ENCODE measurements at regions not wholly inside any gene's neighbourhood (a gene's known extent, or its start where the extent isn't known, plus 50 kb on each side); places are given as distances from the start of the nearest gene placed in this dataset.
"Not testable (repeated sequence)": the region's sequence is repeated elsewhere in the genome, so short reads cannot be mapped to it uniquely, and the experiment has no call there.

DNA sequence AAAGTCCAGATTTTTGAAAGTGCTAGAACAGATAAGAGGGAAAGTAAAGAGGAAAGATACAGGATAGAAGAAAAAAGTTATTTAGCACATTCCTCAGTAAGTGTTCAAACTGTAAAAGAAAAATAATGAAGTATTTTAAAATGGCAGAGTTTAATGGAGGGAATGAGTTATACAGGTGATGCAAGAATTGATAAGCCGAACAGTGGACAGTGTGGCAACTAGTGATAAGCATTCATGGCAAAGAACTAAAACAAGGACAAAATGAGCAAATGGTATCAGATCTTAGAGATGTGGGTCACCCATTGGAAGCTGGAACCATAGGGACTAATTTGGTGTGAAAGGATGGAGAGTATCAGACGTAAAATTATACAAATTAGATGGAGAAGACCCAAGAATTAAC, 622.9 kb upstream of the SGO1 start:
- no peak for DNase-seq

DNA sequence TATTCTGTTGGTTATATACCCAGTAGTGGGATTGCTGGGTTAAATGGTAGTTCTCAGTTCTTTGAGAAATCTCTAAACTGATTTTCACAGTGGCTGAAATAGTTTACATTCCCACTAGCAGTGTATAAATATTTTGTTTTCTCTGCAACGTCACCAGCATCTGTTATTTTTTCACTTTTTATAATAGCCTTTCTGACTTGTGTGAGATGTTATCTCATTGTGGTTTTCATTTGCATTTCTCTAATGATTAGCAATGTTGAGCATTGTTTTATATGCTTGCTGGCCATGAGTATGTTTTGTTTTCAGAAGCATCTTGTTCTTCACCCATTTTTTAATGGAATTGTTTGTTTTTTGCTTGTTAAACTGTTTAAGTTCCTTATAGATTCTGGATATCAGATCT, 612.7 kb upstream of the SGO1 start:
- DNase-seq, result no peak

DNA sequence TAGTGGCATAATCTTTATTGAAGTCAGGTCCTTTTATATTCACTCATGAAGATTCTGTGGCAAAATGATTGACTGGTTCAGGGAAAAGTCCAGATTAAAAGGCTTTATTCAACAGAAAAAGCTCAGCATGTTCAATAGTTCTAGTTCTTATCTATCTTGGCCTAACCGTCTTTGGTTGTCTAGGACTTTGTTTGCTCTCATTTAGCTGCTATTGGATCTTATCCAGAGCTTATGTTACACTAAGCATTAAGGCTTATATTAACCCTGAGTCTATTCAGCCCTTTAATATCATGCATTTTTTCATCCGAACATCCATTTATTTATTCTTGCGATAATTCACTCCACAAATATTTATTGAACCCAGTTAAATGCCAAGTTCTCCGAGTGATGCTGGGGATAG, 601.0 kb upstream of the SGO1 start:
- no peak for DNase-seq

DNA sequence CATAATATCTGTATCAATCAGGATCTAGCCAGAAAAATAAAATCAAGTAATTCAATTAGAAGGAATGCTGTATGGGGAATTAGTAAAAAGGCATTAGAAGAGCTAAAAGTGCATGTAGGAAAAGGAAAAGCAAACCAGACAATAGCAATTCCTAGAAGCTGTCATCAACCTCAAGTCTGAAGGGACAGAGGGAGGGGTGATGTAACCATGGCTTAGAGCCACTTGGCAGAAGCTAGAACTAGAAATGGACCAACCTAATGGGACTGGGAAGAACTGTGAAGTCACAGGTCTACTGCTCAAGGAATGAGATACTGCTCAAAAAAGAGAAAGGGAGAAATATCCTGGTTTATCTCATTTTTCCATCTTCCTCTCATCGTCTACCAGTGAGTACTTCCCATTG, 590.7 kb upstream of the SGO1 start:
- DNase-seq, result no peak

DNA sequence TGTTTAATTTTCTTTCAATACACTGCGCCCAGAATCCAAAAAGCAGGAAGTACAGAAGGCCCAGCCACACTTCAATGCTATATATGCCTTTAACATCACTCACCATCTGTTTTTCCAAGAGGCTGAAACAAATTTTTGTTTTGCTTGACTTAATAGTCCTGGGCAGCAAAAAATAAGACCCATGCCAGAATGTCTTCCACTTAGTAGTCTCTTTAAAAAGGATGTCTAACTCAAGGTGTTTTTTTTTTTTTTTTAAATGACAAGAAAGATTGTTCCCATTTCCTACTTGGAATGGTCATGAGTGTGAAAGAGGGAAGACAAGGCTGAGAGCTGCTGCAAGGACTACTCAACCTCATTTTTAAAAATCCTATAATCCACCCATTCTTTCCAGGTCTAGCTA, 590.3 kb upstream of the SGO1 start:
- DNase-seq, result no peak

DNA sequence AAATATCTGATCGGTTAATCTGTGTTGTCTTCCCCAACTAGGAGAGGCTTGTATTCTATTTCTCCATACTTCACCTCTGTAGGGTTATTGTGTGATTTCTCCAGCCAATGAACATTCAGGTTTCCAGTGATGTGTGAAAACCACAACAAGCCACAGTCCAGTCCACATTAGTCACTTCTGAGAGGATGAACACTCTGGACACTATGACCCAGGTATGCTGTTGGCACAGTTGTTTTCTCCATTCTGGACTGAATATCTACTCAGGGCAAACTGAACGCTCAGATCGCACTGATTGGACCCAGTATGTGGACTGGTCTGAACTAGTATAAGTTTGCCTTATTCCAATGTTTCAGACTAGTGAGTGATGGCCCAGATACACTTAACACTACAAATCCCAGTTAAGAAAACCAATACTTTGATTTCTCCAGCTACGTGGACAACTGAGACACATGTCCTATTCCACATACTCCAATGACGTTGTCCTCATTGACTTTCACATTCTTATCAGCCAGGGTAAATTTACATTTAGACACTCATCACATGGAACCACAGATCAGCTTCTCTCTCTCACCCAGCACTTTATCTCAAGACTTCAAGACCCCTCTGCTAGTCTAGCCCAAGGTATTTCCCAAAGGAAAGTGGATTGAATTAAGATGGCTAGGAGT, 587.4 kb upstream of the SGO1 start:
- DNase-seq, result no peak

DNA sequence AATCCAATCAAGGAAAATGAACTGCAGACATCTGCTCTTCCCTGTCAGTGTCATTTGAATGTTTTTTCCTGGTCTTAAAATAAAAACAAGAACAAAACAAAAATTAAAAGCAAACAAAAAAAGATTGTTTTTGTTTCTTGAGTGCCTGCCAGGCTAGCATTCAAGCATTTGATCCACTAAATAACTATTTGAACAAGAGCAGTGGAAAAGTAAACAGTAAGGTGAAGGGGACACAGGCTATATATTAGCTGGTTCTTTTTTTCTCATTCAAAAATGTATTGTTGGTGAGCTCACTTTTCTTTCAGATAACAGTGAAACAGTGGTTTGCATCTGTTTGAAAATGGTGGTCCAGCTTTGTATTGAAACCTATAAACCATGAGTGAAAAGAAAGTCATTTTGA, 586.9 kb upstream of the SGO1 start:
- DNase-seq, result no peak

DNA sequence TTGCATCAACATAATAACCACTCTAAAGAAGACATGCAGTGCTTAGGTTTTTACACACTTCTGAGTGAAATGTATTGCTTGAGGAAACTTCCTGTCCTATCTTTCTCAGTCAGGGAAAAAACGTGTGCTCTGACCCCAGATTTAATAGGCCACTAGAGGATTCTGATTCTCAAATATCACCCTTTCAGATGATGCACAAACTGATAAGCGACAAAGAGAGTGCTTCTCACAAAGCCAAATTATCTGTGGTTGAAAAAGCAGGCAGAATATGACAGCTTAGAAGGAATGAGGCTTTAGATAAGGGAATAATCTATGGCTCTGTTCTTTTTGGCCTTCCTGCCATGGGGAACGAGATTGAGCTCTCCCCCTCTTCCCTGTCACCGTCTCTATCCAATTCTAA, 583.4 kb upstream of the SGO1 start:
- DNase-seq, result no peak

DNA sequence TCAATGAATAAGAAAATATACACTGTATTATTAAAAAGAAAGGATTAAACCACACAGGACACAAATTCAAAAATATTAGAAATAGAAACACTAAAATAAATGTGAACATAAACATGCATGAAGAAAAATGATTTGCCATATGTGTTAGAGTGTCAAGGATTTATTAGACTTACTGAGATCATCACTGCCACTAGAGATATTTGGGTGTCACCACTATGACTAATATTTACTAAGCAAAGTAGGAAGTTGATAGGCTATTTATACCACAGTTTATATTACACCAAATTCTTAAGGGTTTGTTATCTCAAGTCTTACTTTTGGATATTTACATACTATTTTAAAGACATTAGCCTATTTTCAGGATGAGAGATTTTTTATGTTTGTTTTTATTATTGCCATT, 575.0 kb upstream of the SGO1 start:
- DNase-seq, result no peak

DNA sequence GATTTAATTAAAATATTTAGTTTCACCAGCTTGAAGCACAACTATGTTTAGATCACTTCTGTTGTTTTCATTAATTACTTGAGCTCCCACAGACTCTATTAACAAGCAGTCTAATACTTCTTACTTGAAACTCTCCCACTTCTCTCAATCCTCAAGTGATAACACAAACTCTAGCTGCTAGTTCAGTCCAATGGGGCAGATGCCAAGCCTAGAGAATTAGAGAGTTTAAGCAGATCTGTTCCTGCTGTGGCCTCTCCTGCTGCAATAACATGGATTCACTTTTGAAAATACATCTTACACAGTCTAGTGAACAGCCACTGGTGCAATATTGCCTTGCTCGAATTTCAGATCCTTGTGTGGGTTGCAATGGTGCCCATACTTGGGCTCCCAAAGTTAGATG, 566.4 kb upstream of the SGO1 start:
- no peak for DNase-seq

DNA sequence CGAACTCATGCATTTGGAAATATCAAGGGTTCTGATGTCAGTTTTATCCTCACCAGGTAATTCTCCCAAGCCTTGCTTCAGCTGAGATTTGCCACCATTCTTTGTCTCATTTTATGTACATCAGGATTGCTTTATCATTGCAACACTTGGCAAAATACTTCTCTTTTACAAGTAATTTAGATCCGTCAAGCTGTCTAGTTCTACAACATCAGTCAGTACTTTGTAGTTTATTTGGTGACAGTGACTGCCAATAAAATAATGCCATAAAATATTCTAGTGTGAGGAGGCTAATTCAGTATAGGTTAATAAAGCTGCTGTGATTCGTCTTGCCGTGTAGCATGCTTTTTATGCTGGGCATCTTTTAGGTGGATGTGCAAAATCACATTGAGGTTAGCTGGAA, 565.3 kb upstream of the SGO1 start:
- DNase-seq, result no peak

DNA sequence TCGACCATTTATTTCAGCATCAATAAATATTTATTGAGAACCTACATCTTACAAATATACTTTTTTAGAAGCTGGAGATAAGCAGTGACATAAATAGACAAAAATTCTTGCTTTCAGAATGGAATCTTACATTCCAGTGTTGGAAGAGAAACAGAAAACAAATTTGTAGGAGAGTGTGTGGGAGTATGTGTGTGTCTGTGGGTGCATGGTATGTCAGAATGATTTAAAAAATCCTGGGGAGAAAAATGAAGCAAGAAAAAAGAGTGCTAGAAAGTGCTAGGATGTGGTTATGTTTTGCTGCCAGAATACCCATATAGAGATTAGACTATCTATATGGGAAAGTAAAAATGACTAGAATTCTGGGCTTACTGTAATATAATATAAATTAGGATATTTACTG, 561.7 kb upstream of the SGO1 start:
- DNase-seq, result no peak

DNA sequence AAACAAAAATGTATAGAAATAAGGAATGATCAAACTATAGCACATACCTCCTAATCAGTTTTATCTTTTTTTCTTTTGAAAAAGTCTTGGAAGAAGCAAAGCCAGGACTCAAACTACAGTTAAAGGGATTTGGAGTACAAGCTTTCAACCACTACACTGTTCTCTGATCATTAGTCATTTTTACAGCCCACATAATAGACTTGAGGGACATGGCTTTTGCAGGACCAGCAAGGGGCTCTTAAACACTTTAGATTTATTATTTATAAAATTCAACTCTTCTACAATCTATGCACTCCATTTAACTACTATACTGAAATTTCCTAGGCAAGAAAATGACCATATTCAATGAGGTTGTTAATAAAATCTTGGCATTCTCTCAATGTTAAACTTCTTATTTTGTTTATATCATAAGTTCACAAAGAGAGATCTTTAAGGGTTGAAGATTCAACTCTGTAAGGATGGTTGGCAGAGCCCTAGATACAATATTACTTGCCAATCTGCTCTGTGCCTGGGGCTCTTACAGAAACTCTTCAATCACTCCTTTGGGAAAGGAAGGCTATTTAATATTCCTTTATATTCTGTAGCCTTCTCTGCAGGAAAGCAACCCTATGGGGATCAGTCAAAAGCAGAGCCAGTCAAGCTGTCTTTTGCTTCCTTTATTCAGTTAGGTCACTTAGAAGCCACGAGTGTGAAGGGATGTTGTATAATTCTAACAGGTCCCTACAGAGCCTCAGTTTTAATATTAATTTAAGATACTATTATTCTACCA, 557.7 kb upstream of the SGO1 start:
- DNase-seq, result no peak

DNA sequence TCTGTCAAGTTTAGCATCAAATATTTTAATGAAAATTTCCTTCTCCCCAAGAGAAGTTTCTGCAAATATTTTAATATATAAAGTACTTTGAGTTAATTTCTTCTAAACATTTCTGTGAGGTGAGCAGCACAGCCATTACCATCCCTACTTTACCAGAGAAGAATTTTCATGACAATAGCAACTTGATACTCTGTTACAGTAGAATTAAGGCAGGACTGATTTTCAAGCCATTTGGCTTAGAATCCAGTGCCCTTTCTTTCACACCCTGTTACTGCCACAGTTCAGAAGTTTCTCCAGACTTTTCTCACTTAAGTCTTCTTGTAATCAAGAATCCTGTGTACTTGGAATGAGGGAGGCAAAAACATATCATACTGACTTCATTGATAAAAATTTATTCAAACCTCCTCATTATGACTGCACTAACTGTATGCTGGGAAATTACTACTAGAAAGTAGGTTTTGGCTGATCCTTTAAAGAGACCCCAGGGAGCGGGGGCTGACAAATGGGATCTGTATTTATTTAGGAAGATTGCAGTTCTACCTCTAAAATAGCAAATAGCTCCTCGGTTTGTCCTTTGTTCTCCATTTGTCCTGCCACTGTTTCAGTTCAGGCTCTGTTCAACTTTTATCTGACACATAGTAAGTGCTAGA, 557.0 kb upstream of the SGO1 start:
- DNase-seq, result no peak

DNA sequence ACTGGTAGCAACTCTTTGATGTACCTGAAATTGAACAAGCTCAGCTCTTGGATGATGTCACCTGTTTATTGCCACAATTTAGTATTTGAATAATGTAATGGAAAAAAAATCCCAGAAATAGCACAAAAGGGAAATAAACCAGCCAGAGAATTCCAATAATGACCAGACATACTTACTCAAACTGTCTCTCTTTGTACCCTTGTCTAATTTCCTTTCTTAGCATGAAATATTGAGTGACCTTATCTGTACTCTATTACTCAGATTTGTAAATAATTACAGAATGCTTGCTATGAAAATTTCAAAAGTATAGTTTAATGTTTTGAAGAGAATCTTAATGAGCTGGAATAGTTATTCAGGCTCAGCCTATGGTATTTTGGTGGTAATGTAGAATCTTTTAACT, 555.4 kb upstream of the SGO1 start:
- DNase-seq, result no peak

DNA sequence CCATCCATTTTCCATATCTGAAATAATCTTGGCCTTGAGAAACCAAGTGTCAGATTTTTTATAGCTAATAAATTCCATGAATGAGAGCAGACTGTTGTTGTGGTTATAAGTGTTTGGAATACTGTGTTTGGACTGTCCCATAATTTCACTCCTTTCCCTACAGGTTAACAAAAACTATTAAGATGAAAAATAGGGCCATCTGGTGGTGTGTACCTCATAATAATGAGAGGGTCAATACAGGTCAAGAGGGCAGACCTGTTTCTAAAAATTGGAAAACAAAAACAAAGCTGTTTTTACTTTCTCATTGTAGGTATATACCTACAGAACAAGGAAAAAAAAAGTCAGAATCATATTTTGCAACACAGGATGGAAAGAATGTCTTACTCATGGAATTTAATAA, 553.8 kb upstream of the SGO1 start:
- peak in 1 of 2 experiments; percentile 24 for DNase-seq

DNA sequence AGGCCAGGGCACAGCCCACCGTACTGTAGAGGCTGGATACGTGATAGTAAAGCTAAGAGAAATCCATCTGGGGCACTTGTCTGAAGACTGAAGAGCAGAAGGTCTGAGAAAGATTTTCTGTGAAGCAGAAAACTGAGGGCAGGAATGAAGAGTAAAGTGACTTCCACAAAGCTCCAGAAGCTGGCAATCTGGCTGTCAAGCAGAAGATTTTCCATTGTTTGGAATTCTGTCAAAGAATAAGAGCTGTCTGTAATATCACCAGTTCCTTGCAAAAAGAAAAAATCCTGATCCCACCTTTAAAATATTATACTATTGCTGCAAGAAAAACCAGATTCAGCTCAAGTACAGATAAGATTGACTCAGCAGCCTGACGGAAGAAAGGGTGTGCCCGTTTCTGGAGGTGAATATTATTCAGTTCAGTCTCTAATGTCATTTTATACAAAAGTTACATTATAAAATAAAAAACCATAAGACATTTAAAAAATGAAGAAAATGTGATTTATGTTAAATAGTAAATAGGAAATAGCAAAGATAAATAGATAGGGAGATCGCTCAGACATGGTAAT, 550.4 kb upstream of the SGO1 start:
- DNase-seq, result no peak

DNA sequence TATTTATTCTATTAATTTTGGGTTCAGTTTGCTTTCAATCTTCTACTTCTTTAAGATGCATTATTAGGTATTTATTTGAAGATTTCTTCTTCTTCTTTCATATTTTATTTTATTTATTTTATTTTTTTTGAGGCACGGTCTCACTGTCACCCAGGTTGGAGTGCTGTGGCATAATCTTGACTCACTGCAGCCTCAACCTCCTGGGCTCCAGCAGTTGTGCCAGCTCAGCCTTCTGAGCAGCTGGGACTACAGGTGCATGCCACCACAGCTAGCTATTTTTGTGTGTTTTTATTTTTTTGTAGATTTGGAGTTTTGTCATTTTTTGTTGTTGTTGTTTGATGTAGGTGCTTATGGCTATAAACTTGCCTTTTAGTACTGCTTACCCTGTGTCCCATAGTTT, 543.2 kb upstream of the SGO1 start:
- no peak for DNase-seq

DNA sequence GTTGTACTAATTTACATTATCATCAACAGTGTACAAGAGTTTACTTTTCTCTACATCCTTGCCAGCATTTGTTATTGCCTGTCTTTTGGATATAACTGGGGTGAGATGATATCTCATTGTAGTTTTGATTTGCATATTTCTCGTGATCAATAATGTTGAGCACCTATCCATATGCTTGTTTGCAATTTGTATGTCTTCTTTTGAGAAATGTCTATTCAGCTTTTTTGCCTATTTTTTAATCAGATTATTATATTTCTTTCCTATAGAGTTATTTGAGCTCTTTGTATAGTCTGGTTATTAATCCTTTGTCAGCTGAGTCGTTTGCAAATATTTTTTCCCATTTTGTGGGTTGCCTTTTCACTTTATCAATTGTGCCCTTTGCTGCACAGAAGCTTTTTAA, 540.8 kb upstream of the SGO1 start:
- no peak for DNase-seq

DNA sequence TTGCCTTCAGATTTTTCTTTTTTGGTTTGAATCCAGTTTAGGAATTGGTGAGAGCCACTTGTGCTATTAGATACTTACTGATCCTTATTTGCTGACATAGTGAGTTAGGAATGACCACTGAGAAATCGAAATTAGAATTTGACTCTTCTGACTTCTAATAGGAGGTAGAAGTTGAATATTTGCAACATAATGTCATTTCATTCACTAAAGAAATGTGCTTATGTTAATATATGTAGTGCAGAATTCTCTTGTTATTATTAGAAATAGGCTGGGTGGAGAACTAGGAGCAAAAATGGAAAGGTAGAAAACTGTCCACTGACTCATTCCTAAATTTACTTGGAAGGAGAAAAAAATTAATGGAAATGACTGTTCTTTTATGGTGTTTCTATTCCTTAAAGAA, 538.2 kb upstream of the SGO1 start:
- DNase-seq, result no peak

DNA sequence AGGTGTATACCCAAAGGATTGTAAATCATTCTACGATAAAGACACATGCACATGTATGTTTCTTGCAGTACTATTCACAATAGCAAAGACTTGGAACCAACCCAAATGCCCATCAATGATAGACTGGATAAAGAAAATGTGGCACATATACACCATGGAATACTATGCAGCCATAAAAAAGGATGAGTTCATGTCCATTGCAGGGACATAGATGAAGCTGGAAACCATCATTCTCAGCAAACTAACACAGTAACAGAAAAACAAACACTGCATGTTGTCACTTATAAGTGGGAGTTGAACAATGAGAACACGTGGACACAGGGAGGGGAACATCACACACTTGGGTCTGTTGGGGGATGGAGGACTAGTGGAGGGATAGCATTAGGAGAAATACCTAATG, 530.4 kb upstream of the SGO1 start:
- DNase-seq, result not testable (repeated sequence)

DNA sequence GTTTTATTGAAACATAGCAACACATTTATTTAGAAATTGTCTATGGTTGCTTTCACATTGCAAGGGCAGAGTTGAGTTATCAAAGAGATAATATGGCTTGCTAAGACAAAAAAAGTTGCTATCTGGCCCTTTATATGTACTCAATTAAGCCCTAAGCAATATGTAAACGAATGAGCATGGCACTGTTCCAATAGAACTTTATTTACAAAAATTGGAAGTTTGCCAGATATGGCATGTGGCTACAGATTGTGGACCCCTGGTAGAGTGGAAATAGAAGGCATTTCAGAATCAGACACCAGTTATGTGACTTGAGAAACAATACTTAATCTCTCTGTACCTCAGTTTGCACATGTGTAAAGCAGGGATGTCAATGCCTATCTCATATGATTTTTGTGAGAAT, 515.6 kb upstream of the SGO1 start:
- peak in 1 of 2 experiments; percentile 41 for DNase-seq

DNA sequence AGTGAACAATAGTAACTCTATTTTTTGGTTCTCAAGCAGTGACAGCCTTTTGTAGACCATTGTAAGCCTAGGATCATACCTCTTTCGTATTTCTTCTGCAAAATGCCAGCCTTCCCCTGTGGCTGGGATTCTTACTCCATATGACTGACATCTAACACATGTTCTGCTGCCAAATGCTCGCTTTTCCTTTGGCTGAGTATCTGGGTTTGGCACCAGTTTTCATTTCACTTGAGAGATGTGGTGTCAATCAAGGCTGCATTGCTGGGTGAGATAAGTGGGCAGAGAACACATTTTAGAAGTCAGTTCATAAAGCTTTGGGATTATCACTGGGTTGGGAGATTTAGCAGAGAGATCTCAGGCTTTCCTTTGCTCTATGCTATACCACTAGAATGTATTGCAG, 514.7 kb upstream of the SGO1 start:
- peak in 1 of 2 experiments; percentile 19 for DNase-seq

DNA sequence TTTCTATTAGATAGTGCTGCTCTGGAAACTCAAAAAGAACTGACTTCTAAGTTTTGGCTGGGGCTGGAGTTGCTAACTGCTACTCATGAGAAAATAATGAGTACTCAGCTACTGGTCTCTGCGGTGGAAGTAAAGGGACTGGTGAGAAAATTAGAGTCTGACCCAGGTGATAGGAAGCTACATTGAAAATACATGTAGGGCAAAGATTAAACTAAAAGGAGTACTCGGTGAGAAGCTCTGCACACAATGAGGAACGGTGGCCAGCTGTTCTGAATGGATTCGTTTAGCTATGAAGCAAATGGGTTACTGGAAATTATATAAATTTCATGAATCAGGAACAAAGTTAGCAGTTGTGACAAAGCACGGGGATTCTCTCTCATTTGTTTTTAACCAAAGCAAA, 512.9 kb upstream of the SGO1 start:
- DNase-seq, result no peak
